ENCODE measurements at regions not wholly inside any gene's neighbourhood (a gene's known extent, or its start where the extent isn't known, plus 50 kb on each side); places are given as distances from the start of the nearest gene placed in this dataset.

DNA sequence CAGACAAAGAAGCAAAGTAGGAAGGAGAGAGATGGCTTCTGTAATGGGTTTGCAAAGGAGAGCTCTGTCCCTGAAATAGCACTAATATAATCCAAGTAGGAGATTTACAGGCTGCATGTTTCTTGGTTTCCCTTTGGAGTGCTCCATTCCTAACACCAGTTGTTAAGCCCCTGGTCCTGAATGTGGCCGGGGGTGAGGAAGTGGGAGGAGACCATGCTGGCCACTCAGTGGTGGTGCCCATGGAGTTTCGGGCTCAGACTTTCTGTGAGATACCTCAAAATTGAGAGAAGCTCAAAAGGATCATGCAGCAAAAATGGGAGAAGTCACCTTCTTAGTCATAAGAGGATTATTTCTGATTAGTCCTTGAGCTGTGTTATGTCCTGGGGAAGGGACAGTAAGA is 88.5 kb downstream of the DAD1 start:
- Histone ChIP-seq H3K18ac (ENCODE audit: low read depth, low read length) (no peak overlapping the region), H4K91ac (ENCODE audit: insufficient read depth, low read depth, low read length) (no peak overlapping the region), H2BK15ac (ENCODE audit: low read depth, low read length) (no peak overlapping the region), H3K27me3 (ENCODE audit: control insufficient read depth, insufficient read depth, low read length) (peaks cover 26% of the 10 kb centered on the region), H3K27ac (ENCODE audit: insufficient read depth, low read length) (no peak overlapping the region), H3K4me2 (ENCODE audit: low read depth, low read length) (no peak overlapping the region), H3K36me3 (ENCODE audit: control insufficient read depth, insufficient read depth, low read length) (no peaks in the 10 kb centered on the region), H3K79me1 (ENCODE audit: low read depth in 1 of 2, low read length in 2 of 2) (no peaks in the 10 kb centered on the region), H2AK5ac (ENCODE audit: low read depth, low read length) (no peak overlapping the region), H3K14ac (replicated peaks; ENCODE audit: low read depth, low read length) (no peak overlapping the region), H4K8ac (ENCODE audit: low read depth in 2 of 2, low read length in 2 of 2) (no peak overlapping the region), H2AK9ac (replicated peaks; ENCODE audit: low read depth, low read length, poor library complexity) (no peak overlapping the region), H3K9me3 (ENCODE audit: control insufficient read depth, insufficient read depth, low read length) (no peaks in the 10 kb centered on the region), H2BK5ac (ENCODE audit: low read depth, low read length, poor library complexity, severe bottlenecking) (no peak overlapping the region), H3K9ac (ENCODE audit: low read depth, low read length) (no peak overlapping the region), H2BK120ac (ENCODE audit: low read depth, low read length) (no peak overlapping the region), H4K5ac (ENCODE audit: low read depth, low read length) (no peak overlapping the region), H3K23ac (ENCODE audit: low read depth, low read length) (no peak overlapping the region), H4K20me1 (ENCODE audit: insufficient read depth, low read length) (no peaks in the 10 kb centered on the region), H3K4ac (ENCODE audit: low read depth, low read length) (no peak overlapping the region), H2BK20ac (ENCODE audit: low read depth, low read length) (no peak overlapping the region), H3K9me1 (ENCODE audit: insufficient read depth, low read length) (no peaks in the 10 kb centered on the region), H3K4me1 (ENCODE audit: control insufficient read depth, insufficient read depth, low read length) (no peaks in the 10 kb centered on the region), H3K56ac (ENCODE audit: extremely low read depth, insufficient read depth, low read length) (no peak overlapping the region), H2AFZ (replicated peaks; ENCODE audit: low read length, poor library complexity) (no peak overlapping the region), H3K4me3 (ENCODE audit: insufficient read depth, low read depth, low read length) (no peak overlapping the region)
- in situ Hi-C loops (cut with MboI; ENCODE audit: low sequenced_read_pairs), result no loop called here
- WGBS, 2 experiments (ENCODE audit: extremely low coverage in 2 of 2, insufficient read length in 1 of 2), result no CpG with 5 or more reads among the region's 2 CpGs
- BruUV-seq (replicated peaks), result no TSS peak
- POLR2A ChIA-PET (ENCODE audit: unreplicated experiment), result no interaction called here
- ATAC-seq (ENCODE audit: low read depth) (no peak), DNase-seq (no peak)
- CTCF ChIA-PET, result interaction anchor here (0.8 kb wide), 1 partner anchor 11 kb away, joined by 4 read pairs; no protein-coding TSS in a partner anchor
- TF ChIP-seq MAZ (IDR thresholded peaks at IDR 0.05; ENCODE audit: borderline replicate concordance, low read depth, low read length) (no peak), BHLHE40 (IDR thresholded peaks at IDR 0.05; ENCODE audit: low read depth, low read length) (no peak), CEBPB (IDR thresholded peaks at IDR 0.05; ENCODE audit: low read depth, low read length) (no peak), SMC3 (IDR thresholded peaks at IDR 0.05; ENCODE audit: low read depth, low read length) (no peak), CHD1 (IDR thresholded peaks at IDR 0.05; ENCODE audit: low read depth, low read length) (no peak), CTCF (conservative IDR thresholded peaks at IDR 0.05; ENCODE audit: low read depth, low read length) (no peak), MXI1 (IDR thresholded peaks at IDR 0.05; ENCODE audit: borderline replicate concordance, low read depth, low read length) (no peak), RCOR1 (IDR thresholded peaks at IDR 0.05; ENCODE audit: insufficient replicate concordance, low read length) (no peak), USF2 (IDR thresholded peaks at IDR 0.05; ENCODE audit: low read depth, low read length) (no peak), NFE2L2 (IDR thresholded peaks at IDR 0.05; ENCODE audit: low read depth, low read length) (no peak), MAFK (IDR thresholded peaks at IDR 0.05; ENCODE audit: low read depth, low read length) (no peak), FOS (IDR thresholded peaks at IDR 0.05; ENCODE audit: low read depth, low read length) (no peak), RAD21 (IDR thresholded peaks at IDR 0.05; ENCODE audit: low read length) (no peak), RFX5 (IDR thresholded peaks at IDR 0.05; ENCODE audit: low read depth, low read length) (no peak), POLR2A (IDR thresholded peaks at IDR 0.05; ENCODE audit: low read depth, low read length) (no peak)
- TF ChIP-seq, protein P1, sequence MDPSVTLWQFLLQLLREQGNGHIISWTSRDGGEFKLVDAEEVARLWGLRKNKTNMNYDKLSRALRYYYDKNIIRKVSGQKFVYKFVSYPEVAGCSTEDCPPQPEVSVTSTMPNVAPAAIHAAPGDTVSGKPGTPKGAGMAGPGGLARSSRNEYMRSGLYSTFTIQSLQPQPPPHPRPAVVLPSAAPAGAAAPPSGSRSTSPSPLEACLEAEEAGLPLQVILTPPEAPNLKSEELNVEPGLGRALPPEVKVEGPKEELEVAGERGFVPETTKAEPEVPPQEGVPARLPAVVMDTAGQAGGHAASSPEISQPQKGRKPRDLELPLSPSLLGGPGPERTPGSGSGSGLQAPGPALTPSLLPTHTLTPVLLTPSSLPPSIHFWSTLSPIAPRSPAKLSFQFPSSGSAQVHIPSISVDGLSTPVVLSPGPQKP (IDR thresholded peaks at IDR 0.05; ENCODE audit: borderline replicate concordance, low read depth, low read length), result no peak
- dilution Hi-C loops (cut with HindIII; ENCODE audit: low sequenced_read_pairs, unreplicated experiment), result no loop called here
- intact Hi-C loops (cut with micrococcal nuclease), result no loop called here

Measured in IMR-90 (cell line).